ENCODE measurements at regions not wholly inside any gene's neighbourhood (a gene's known extent, or its start where the extent isn't known, plus 50 kb on each side); places are given as distances from the start of the nearest gene placed in this dataset.

- Histone ChIP-seq H3K4me2 (ENCODE audit: low read depth, low read length) (no peak overlapping the region), H3K27ac (ENCODE audit: low read length) (no peak overlapping the region), H3K9me3 (replicated peaks; ENCODE audit: insufficient read depth, low read length) (no peaks in the 10 kb centered on the region), H3K9me2 (replicated peaks; ENCODE audit: insufficient read depth, low read length) (no peaks in the 10 kb centered on the region), H4K20me1 (ENCODE audit: insufficient read depth, low read length) (no peaks in the 10 kb centered on the region), H3K9ac (ENCODE audit: low read length) (no peak overlapping the region), H3K4me3 (ENCODE audit: low read length) (no peak overlapping the region), H2AFZ (ENCODE audit: low read length) (no peak overlapping the region), H3F3A (ENCODE audit: insufficient read depth, low read length) (no peaks in the 10 kb centered on the region), H3K79me2 (ENCODE audit: low read length) (no peaks in the 10 kb centered on the region), H3K4me1 (ENCODE audit: low read length) (no peaks in the 10 kb centered on the region), H3K27me3 (replicated peaks; ENCODE audit: insufficient read depth, low read length) (no peaks in the 10 kb centered on the region), H3K36me3 (replicated peaks; ENCODE audit: insufficient read depth, low read length) (no peaks in the 10 kb centered on the region)
- peak; percentile 18 for DNase-seq
- no peak for TF ChIP-seq CTCF (IDR thresholded peaks at IDR 0.05; ENCODE audit: low read length)
- TF ChIP-seq EZH2 (optimal IDR thresholded peaks at IDR 0.05; ENCODE audit: low read depth, low read length), result no peak
- TF ChIP-seq EZH2phosphoT487 (IDR thresholded peaks at IDR 0.05; ENCODE audit: low read length), result no peak
Measured at GRCh38 chr6:67706388-67706787, 928.7 kb upstream of the ADGRB3 start.

- Histone ChIP-seq H3K9me3 (replicated peaks; ENCODE audit: insufficient read depth, low read length) (no peaks in the 10 kb centered on the region), H3K9me2 (replicated peaks; ENCODE audit: insufficient read depth, low read length) (no peaks in the 10 kb centered on the region), H3K27me3 (replicated peaks; ENCODE audit: insufficient read depth, low read length) (no peaks in the 10 kb centered on the region), H2AFZ (ENCODE audit: low read length) (no peak overlapping the region), H3K36me3 (replicated peaks; ENCODE audit: insufficient read depth, low read length) (no peaks in the 10 kb centered on the region), H3K4me1 (ENCODE audit: low read length) (no peaks in the 10 kb centered on the region), H3K79me2 (ENCODE audit: low read length) (no peaks in the 10 kb centered on the region), H3K27ac (ENCODE audit: low read length) (no peak overlapping the region), H3F3A (ENCODE audit: insufficient read depth, low read length) (no peaks in the 10 kb centered on the region), H3K9ac (ENCODE audit: low read length) (no peak overlapping the region), H3K4me2 (ENCODE audit: low read depth, low read length) (no peak overlapping the region), H4K20me1 (ENCODE audit: insufficient read depth, low read length) (no peaks in the 10 kb centered on the region), H3K4me3 (ENCODE audit: low read length) (no peak overlapping the region)
- TF ChIP-seq CTCF (IDR thresholded peaks at IDR 0.05; ENCODE audit: low read length), result no peak
- no peak for TF ChIP-seq EZH2 (optimal IDR thresholded peaks at IDR 0.05; ENCODE audit: low read depth, low read length)
- no peak for TF ChIP-seq EZH2phosphoT487 (IDR thresholded peaks at IDR 0.05; ENCODE audit: low read length)
- no peak for DNase-seq
Measured at GRCh38 chr6:67698534-67698933, 936.5 kb upstream of the ADGRB3 start.

DNA sequence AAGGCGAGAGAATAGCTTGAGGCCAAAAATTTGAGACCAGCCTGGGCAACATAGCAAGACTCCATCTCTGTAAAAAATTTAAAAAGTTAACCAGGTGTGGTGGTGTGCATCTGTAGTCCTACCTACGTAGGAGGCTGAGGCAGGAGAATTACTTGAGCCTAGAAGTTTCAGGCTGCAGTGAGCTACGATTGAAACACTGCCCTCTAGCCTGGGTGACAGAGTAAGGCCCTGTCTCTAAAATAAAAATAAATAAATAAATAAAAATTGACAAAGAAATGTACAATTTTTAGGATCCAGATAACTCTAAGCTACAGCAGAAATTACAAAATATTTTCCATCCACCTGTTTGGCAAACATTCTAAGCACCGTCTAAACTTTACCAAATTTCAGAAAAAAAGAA lies 941.0 kb upstream of the ADGRB3 start:
- Histone ChIP-seq H3F3A (ENCODE audit: insufficient read depth, low read length) (no peaks in the 10 kb centered on the region), H3K9me2 (replicated peaks; ENCODE audit: insufficient read depth, low read length) (no peaks in the 10 kb centered on the region), H4K20me1 (ENCODE audit: insufficient read depth, low read length) (no peaks in the 10 kb centered on the region), H2AFZ (ENCODE audit: low read length) (no peak overlapping the region), H3K27ac (ENCODE audit: low read length) (no peak overlapping the region), H3K9ac (ENCODE audit: low read length) (no peak overlapping the region), H3K4me2 (ENCODE audit: low read depth, low read length) (no peak overlapping the region), H3K4me1 (ENCODE audit: low read length) (no peaks in the 10 kb centered on the region), H3K79me2 (ENCODE audit: low read length) (no peaks in the 10 kb centered on the region), H3K27me3 (replicated peaks; ENCODE audit: insufficient read depth, low read length) (no peaks in the 10 kb centered on the region), H3K9me3 (replicated peaks; ENCODE audit: insufficient read depth, low read length) (no peaks in the 10 kb centered on the region), H3K36me3 (replicated peaks; ENCODE audit: insufficient read depth, low read length) (no peaks in the 10 kb centered on the region), H3K4me3 (ENCODE audit: low read length) (no peak overlapping the region)
- TF ChIP-seq CTCF (IDR thresholded peaks at IDR 0.05; ENCODE audit: low read length), result no peak
- TF ChIP-seq EZH2phosphoT487 (IDR thresholded peaks at IDR 0.05; ENCODE audit: low read length), result no peak
- no peak for TF ChIP-seq EZH2 (optimal IDR thresholded peaks at IDR 0.05; ENCODE audit: low read depth, low read length)
- DNase-seq, result no peak
